ENCODE measurements at regions not wholly inside any gene's neighbourhood (a gene's known extent, or its start where the extent isn't known, plus 50 kb on each side); places are given as distances from the start of the nearest gene placed in this dataset.

DNA sequence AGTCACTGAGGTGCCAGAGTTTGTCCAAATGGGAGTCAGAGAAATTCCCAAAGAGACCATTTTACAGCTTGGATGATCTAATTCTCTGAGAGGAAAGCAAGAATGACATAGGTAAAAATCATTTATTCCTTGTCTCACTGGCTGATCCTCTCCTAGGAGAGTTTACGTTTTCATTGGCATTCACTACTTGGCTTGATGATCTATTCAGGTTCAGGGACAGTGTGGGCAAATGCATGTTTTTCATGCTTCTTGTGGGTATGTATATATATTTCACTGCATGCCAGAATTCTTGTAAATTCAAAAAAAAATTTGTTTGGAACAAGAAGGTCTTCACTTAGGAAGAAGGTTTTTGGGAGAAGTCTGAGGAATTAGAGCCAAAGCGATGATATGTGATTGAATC is 403.4 kb upstream of the JAG1 start:
- DNase-seq (ENCODE audit: low read depth in 2 of 2) = no peak

DNA sequence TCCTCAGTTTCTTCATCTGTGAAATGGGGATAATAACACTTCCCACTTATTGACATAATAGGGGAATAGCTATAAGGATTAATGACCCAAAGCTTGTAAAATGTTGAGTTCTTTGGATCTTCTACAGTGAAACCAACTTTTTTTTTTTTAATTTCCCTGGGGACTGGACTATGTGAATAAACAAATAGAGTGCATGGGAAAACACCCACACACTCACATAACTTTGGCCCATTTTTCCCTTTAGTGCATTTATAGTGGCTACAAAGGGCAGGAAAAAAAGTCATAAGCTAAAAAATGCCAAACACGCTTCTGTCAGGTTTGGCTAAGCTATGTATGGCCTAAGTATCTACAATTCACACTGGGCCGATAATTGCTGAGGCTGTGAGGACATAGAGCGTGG is 406.2 kb upstream of the JAG1 start:
- peak; percentile 81 to 91 for DNase-seq (ENCODE audit: low read depth in 2 of 2)

- peak; percentile 72 to 97 for DNase-seq (ENCODE audit: low read depth in 2 of 2)
Observed at GRCh38 chr20:11080781-11081377, 407.1 kb upstream of the JAG1 start.

DNA sequence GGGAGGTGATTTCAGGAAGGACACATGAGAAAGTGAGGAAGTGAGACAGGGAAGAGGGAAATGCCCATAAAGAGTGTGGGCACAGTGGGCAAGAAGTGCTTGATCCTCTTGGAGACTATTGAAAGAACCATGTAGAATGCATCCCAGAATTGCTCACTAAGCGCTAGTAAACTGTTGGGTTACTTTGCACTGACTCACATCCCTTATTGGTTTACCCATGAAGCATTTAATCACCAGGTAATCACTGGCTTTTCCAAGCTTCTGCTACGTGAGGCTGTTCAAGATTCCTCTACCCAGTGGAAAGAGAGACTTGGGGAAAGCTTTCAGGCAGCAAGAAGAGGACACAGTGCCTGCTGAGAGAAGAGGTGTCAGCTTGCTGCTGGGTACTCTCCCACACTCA is 410.0 kb upstream of the JAG1 start:
- DNase-seq (ENCODE audit: low read depth in 2 of 2) = no peak

DNA sequence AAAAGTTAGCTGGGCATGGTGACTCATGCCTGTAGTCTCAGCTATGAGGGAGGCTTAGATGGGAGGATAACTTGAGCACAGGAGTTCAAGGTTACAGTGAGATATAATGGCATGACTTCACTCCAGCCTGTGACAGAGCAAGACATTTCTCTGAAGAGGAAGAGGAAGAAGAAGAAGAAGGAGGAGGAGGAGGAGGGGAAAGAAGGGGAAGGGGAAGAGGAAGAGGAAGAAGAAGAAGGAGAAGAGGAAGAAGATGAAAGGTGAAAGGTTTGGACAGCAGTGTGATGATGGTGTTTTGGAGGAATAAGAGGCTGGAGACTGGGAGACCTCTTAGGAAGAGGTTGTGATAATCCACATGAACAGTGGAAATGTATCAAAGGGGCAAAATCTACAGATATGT is 410.7 kb upstream of the JAG1 start:
- no peak for DNase-seq (ENCODE audit: low read depth in 2 of 2)

DNA sequence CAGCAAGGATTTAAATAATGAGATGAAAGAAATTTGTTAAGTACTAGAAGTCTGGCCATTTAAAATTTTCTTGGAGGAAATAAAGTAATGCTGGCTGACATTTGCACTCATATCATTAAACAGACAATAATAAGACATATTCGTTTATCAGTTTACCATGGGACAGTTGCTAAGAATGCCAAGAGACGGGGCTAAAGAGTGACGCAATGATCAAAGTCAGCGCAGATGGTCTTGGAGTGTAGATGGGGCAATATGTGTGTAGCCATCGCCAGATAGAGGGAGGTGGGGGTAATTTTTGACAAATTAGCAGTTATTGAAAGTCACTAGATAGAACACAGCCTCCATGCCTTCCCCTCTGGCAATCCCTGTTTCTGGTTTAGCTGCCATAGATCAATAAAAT is 413.2 kb upstream of the JAG1 start:
- DNase-seq (ENCODE audit: low read depth in 2 of 2) = no peak

DNA sequence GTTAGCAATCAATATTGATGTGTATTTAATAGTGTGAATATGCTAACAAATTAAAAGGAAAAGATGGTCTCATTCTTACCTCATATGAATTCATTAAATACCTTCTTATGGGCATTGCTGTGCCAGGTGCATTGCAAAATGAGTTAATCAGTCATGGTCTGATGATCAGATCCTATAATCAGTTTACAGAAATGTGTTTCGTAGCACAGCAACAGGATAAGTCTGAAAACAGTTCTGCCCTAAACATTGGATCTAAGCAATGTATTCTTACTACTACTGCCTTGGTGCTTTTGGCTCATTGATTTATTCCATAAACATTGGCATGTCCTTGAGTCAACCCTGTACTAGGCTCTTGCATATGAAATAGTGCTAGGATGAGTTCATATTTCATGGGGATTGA is 417.0 kb upstream of the JAG1 start:
- no peak for DNase-seq (ENCODE audit: low read depth in 2 of 2)

- DNase-seq (ENCODE audit: low read depth in 2 of 2) = no peak
Observed at GRCh38 chr20:11091511-11091910, 417.7 kb upstream of the JAG1 start.

GRCh38 chr20:11092151-11092550 is 418.4 kb upstream of the JAG1 start:
- no peak for DNase-seq (ENCODE audit: low read depth in 2 of 2)

GRCh38 chr20:11094196-11094595 is 420.4 kb upstream of the JAG1 start:
- DNase-seq (ENCODE audit: low read depth in 2 of 2) = no peak

GRCh38 chr20:11094711-11095110 is 420.9 kb upstream of the JAG1 start:
- no peak for DNase-seq (ENCODE audit: low read depth in 2 of 2)

GRCh38 chr20:11098888-11099287 is 425.1 kb upstream of the JAG1 start:
- DNase-seq (ENCODE audit: low read depth in 2 of 2) = peak; percentile 39 to 55

- peak in 1 of 2 donors; percentile 74 for DNase-seq (ENCODE audit: low read depth in 2 of 2)
Observed at GRCh38 chr20:11101243-11101642, 427.4 kb upstream of the JAG1 start.

GRCh38 chr20:11101696-11102095 is 427.9 kb upstream of the JAG1 start:
- no peak for DNase-seq (ENCODE audit: low read depth in 2 of 2)

DNA sequence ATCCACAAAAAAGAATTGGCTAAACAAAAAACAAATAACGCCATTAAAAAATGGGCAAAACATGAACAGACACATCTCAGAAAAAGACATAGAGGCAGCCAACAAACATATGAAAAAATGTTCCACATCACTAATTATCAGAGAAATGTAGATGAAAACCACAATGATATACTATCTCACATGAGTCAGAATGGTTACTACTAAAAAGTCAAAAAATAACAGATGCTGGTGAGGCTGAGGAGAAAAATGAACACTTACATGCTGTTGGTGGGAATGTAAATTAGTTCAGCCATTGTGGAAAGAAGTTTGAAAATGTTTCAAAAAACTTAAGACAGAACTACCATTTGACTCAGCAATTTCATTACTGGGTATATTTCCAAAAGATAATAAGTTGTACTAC is 430.1 kb upstream of the JAG1 start:
- no peak for DNase-seq (ENCODE audit: low read depth in 2 of 2)

DNA sequence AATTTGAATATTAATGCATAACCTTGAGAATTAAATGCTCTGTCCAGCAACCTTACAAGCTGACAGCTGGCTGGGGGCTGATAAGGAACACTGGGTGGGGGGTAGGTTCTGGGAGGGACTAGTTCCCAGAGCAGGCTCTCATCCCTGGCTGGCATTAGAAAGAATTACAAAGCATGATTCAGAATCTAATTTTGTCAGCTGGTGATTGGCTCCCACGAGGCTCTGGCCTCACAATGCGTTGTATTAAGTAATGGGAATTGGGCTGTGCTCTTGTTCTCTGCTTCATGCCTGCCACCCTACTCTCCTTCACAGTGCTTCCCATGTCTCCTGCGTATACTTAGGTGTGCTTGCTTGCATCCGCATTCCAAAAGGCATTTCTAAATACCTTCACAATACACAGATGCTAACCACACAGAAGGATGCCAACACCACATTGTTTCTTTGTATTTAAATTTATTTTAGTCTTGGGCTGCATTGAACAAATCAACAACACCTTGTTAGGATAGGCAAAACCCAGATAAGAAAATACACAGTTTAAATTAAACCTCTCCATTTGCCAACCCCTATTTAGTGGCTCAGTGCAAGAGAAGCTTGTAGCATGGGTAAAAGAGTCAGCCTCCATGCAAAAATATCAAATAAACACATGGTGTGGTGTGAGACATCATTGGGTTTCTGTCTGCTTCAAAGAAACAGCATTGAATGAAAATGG is 434.5 kb upstream of the JAG1 start:
- DNase-seq (ENCODE audit: low read depth in 2 of 2) = no peak

- no peak for DNase-seq (ENCODE audit: low read depth in 2 of 2)
Observed at GRCh38 chr20:11110535-11110934, 436.7 kb upstream of the JAG1 start.

- peak in 1 of 2 donors; percentile 44 for DNase-seq (ENCODE audit: low read depth in 2 of 2)
Observed at GRCh38 chr20:11111191-11111590, 437.4 kb upstream of the JAG1 start.

DNA sequence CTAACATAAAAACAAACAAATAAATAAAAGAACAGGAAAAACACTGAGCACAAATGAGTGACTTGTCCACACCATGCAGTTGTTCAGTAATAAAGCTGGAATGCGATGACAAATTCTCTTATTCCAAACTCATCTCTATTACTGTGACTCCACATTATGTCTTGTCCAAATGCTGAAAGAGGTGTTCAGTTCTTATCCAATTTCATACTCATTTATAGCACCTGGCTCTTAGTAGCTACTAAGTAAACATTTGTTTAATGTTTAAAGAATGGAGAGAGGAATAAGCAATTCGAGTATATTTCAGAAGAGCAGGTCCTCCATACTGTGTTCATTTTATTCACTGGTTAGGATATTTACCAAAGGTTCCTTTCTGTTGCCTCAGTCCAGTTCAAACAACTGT is 439.0 kb upstream of the JAG1 start:
- DNase-seq (ENCODE audit: low read depth in 2 of 2) = no peak

DNA sequence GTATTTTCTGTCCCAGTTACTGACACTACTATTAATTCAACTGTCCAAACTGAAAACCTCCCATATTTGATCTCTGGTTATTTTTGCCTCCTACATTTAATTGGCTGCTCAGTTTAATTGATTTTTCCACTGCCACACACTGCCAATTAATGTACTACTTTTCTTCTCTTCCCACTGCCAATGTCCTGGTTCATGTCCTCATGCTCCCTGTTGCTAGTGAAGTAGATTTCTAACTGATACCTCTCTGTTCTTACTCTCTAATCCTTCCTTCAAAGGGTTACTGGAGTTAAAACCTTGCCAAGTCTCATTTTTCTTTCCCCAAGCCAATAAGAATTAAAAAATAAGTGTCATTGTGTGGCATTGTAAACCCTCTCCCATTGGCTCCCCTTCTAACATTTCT is 440.6 kb upstream of the JAG1 start:
- DNase-seq (ENCODE audit: low read depth in 2 of 2) = no peak

DNA sequence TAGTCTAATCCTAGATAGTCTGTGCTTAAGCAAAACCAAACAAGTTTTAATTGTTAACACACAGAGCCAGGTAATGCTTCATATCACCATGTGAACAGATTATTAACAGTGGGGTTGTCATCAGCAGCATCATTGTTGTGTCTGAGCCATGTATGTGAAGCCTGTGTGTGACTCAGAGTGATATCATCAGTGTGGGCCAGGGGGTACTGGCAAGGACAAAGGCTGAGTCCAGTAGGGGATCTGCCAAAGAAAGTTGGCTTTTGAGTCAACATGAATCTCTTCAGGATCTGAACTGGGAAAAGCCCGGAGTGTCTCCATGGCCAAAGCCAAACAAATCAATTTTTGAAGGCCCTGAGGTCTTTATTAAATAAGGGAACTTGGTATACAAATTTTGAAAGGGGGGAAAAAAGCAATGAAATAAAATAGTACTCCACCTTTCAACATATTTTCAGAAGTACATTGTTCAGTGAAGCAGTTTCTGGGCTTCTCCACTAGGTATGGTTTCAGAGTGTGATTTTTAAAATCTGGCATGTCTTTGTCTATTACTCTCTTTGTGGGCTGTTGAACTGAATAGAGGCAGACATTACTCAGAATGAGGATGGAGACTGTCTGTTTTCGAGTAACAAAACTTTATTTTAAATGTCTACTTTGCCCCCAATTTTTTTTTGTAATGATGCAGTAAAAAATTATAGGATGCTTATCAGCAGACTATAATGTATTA is 444.2 kb upstream of the JAG1 start:
- peak in 1 of 2 donors; percentile 90 for DNase-seq (ENCODE audit: low read depth in 2 of 2)

DNA sequence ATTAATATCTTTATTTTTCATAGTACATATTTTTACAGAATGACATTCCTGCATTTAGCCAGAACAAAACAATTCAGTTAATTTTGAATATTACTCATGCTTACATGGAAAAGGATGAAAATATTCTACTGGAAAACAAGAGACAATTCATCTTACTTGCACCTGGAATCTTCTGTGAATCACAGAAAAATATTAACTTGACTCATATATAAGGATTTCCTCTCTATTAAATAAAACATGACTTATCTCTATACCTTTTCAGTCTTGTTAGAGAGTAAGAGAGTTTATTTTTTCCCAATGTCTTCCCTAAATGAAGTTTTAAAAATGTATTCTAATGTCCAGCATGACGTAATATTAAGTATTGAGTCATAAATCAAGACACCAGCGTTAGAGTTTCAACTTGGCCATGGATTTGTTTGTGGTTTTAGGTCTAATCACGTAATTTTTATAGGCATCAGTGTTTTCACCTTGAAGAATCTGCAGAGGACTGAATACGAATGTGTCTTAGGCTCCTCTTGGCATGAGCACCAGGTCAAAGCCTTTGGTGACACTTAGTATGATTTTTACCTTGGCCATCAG is 445.1 kb upstream of the JAG1 start:
- DNase-seq (ENCODE audit: low read depth in 2 of 2) = peak in 1 of 2 donors; percentile 52

- DNase-seq (ENCODE audit: low read depth in 2 of 2) = no peak
Observed at GRCh38 chr20:11119573-11119972, 445.8 kb upstream of the JAG1 start.
